GM10266 (cell line): ENCODE measurements at regions not wholly inside any gene's neighbourhood (a gene's known extent, or its start where the extent isn't known, plus 50 kb on each side); places are given as distances from the start of the nearest gene placed in this dataset.

ENCODE experiments used
- DNase-seq: peaks from one replicate; pipeline ENCODE4 v3.0.0; 2012; ENCODE audit errors: extremely low spot score
- CTCF ChIP-seq: IDR thresholded peaks from 2 replicates; pipeline ENCODE4 v1.5.1; 2012; ENCODE audit warnings: mild to moderate bottlenecking, low read depth; ENCODE audit not compliant: control insufficient read depth, insufficient read depth; ENCODE audit errors: missing control alignments

GRCh38 chr5:89998519-89999305 is 410.8 kb downstream of the CETN3 start:
- no peak for DNase-seq
- no peak for TF ChIP-seq CTCF

- no peak for TF ChIP-seq CTCF
- no peak for DNase-seq
These were observed 412.7 kb downstream of the CETN3 start for GRCh38 chr5:89996890-89997289.

GRCh38 chr5:89996335-89996734 is 413.2 kb downstream of the CETN3 start:
- DNase-seq, result no peak
- no peak for TF ChIP-seq CTCF

GRCh38 chr5:89994266-89994665 is 415.3 kb downstream of the CETN3 start:
- no peak for DNase-seq
- TF ChIP-seq CTCF, result no peak

GRCh38 chr5:89992201-89992600 is 417.4 kb downstream of the CETN3 start:
- DNase-seq, result no peak
- TF ChIP-seq CTCF, result no peak

GRCh38 chr5:89991592-89991991 is 418.0 kb downstream of the CETN3 start:
- TF ChIP-seq CTCF, result no peak
- peak; percentile 7 for DNase-seq

- TF ChIP-seq CTCF, result no peak
- no peak for DNase-seq
These were observed 419.8 kb downstream of the CETN3 start for GRCh38 chr5:89989776-89990175.
